ENCODE measurements at regions not wholly inside any gene's neighbourhood (a gene's known extent, or its start where the extent isn't known, plus 50 kb on each side); places are given as distances from the start of the nearest gene placed in this dataset.
"Not testable (repeated sequence)": the region's sequence is repeated elsewhere in the genome, so short reads cannot be mapped to it uniquely, and the experiment has no call there.

- FAIRE-seq; H3K9me3 ChIP-seq; ATAC-seq; DNase-seq; H3K27ac ChIP-seq; H3K27me3 ChIP-seq; H3K36me3 ChIP-seq; H3K4me1 ChIP-seq; H3K4me3 ChIP-seq; intact Hi-C loops (cut with DNase I): not testable (repeated sequence)
- WGBS, 2 donors: 38 to 51% methylated on average over 2 of the region's 2 CpGs
Observed at GRCh38 chr16:31581065-31581464, 53.4 kb downstream of the AHSP start.

DNA sequence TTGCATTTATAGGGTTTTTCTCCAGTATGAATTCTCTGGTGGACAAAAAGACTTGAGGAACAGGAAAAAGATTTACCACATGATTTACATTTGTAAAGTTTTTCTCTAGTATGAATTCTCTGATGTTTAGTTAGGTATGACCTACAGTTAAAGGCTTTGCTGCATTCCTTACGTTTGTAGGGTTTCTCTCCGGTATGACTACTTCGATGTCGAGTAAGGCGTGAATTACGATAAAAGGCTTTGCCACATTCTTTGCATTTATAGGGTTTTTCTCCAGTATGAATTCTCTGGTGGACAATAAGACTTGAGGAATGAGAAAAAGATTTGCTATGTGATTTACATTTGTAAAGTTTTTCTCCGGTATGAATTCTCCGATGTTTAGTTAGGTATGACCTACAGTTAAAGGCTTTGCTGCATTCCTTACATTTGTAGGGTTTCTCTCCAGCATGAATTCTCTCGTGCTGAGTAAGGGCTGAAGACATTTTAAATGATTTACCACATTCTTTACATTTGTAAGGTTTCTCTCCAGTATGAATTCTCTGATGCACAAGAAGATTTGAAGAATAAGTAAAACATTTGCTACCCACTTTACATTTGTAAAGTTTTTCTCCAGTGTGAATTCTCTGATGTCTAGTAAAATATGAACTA is 74.2 kb downstream of the AHSP start:
- DNase-seq; H3K27ac ChIP-seq; H3K4me1 ChIP-seq; ATAC-seq; H3K9me3 ChIP-seq; H3K27me3 ChIP-seq; H3K36me3 ChIP-seq; intact Hi-C loops (cut with DNase I); H3K4me3 ChIP-seq: not testable (repeated sequence)
- 79 to 81% methylated on average over 9 of the region's 9 CpGs for WGBS, 2 donors
- peak; percentile 65 for FAIRE-seq

DNA sequence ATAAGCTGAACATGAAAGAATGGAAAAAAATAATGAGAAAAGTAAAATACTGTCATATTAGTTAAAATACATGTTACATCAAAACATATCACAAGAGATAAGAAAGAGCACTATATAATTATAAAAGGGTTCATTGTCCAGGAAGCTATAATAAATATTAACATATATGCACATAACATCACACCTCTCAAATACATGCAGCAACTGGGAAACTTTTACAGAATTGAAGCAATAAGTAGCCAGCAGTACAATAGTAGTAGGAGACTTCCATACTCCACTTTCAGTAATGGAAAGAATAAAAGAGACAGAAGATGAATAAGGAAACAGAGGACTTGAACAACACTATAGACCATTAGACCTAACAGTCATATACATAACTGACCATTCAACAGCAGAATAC is 90.4 kb downstream of the AHSP start:
- H3K4me3 ChIP-seq: no peak overlapping the region
- no peak overlapping the region for H3K27ac ChIP-seq
- no peaks in the 10 kb centered on the region for H3K36me3 ChIP-seq
- intact Hi-C loops (cut with DNase I): no loop called here
- DNase-seq (no peak), ATAC-seq (no peak), FAIRE-seq (no peak)
- H3K27me3 ChIP-seq: no peaks in the 10 kb centered on the region
- H3K9me3 ChIP-seq: no peaks in the 10 kb centered on the region
- no peaks in the 10 kb centered on the region for H3K4me1 ChIP-seq
- TF ChIP-seq, protein P1, sequence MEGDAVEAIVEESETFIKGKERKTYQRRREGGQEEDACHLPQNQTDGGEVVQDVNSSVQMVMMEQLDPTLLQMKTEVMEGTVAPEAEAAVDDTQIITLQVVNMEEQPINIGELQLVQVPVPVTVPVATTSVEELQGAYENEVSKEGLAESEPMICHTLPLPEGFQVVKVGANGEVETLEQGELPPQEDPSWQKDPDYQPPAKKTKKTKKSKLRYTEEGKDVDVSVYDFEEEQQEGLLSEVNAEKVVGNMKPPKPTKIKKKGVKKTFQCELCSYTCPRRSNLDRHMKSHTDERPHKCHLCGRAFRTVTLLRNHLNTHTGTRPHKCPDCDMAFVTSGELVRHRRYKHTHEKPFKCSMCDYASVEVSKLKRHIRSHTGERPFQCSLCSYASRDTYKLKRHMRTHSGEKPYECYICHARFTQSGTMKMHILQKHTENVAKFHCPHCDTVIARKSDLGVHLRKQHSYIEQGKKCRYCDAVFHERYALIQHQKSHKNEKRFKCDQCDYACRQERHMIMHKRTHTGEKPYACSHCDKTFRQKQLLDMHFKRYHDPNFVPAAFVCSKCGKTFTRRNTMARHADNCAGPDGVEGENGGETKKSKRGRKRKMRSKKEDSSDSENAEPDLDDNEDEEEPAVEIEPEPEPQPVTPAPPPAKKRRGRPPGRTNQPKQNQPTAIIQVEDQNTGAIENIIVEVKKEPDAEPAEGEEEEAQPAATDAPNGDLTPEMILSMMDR (IDR thresholded peaks at IDR 0.05): no peak

- 65 to 74% methylated on average over 7 of the region's 7 CpGs for WGBS, 2 donors
- intact Hi-C loops (cut with DNase I): no loop called here
- TF ChIP-seq, protein P1 (IDR thresholded peaks at IDR 0.05): no peak
- no peaks in the 10 kb centered on the region for H3K36me3 ChIP-seq
- no peaks in the 10 kb centered on the region for H3K9me3 ChIP-seq
- DNase-seq (no peak), ATAC-seq (no peak), FAIRE-seq (no peak)
- H3K27me3 ChIP-seq: peaks cover 0 to 3% (median 0%) of the 10 kb centered on the region in 4 donors
- no peak overlapping the region for H3K27ac ChIP-seq
- no peak overlapping the region for H3K4me3 ChIP-seq
- H3K4me1 ChIP-seq: no peaks in the 10 kb centered on the region
Observed at GRCh38 chr16:31636433-31636832, 108.7 kb downstream of the AHSP start.

DNA sequence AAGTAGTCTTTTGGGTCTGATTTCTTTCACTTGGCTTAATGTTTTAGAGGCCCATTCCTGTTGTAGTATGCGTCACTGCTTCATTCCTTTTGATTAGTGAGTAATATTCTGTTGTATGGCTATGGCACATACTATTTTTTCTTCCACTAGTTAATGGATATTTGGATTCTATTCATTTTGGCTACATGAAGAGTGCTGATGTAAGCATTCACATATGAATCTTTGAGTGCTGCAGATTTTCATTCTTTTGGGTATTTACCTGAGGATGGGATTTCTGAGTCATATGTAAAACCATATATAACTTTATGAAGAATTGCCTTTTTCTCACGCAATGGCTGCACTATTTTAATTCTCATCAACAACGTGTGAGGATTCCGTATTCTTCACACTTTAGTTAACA is 113.6 kb downstream of the AHSP start:
- DNase-seq: no peak
- intact Hi-C loops (cut with DNase I): no loop called here
- no peak overlapping the region for H3K4me3 ChIP-seq

GRCh38 chr16:31655674-31656073 is 128.0 kb downstream of the AHSP start:
- H3K9me3 ChIP-seq; H3K27ac ChIP-seq; H3K4me3 ChIP-seq; FAIRE-seq; ATAC-seq; H3K4me1 ChIP-seq; H3K36me3 ChIP-seq; intact Hi-C loops (cut with DNase I); H3K27me3 ChIP-seq; DNase-seq: not testable (repeated sequence)
- WGBS, 2 donors: 57 to 75% methylated on average over 4 of the region's 4 CpGs

More for the DNA sequence above, 113.6 kb downstream of the AHSP start:
- Histone ChIP-seq H3K36me3 (no peaks in the 10 kb centered on the region), H3K9me3 (no peaks in the 10 kb centered on the region), H3K4me1 (no peaks in the 10 kb centered on the region), H3K27ac (no peak overlapping the region), H3K27me3 (peaks cover 0 to 13% (median 0%) of the 10 kb centered on the region in 4 donors)
- TF ChIP-seq, protein P1 (IDR thresholded peaks at IDR 0.05): no peak
- no peak for ATAC-seq
- 54 to 71% methylated on average over 4 of the region's 4 CpGs for WGBS, 2 donors
- FAIRE-seq: no peak

Data from pancreas (tissue), 10 donors.